ENCODE measurements at regions not wholly inside any gene's neighbourhood (a gene's known extent, or its start where the extent isn't known, plus 50 kb on each side); places are given as distances from the start of the nearest gene placed in this dataset.

GRCh38 chr3:65017359-65017758 lies 329.6 kb upstream of the ADAMTS9 start:
- in situ Hi-C loops (cut with MboI; ENCODE audit: low pct_ligation_motif_present in 1 of 4, low pct_unique_long_range_greater_than_20kb in 1 of 4, low sequenced_read_pairs in 3 of 4): no loop called here
- 56% methylated on average over 1 of the region's 1 CpG; no CpG with 5 or more reads in 1 of the 2 donors for WGBS, 2 donors (ENCODE audit: low coverage in 1 of 2)
- Histone ChIP-seq H3K4me1 (peaks cover 0 to 21% (median 3%) of the 10 kb centered on the region in 4 donors), H3K27ac (no peak overlapping the region), H3K36me3 (no peaks in the 10 kb centered on the region), H3K4me3 (no peak overlapping the region), H3K27me3 (no peaks in the 10 kb centered on the region), H3K9me3 (no peaks in the 10 kb centered on the region)
- no peak for TF ChIP-seq POLR2A (IDR thresholded peaks at IDR 0.05)
- no peak for TF ChIP-seq EP300 (IDR thresholded peaks at IDR 0.05; ENCODE audit: low read depth)
- no peak for TF ChIP-seq POLR2AphosphoS5 (IDR thresholded peaks at IDR 0.05)
- no peak for TF ChIP-seq CTCF (IDR thresholded peaks at IDR 0.05)
- intact Hi-C loops (cut with DNase I; ENCODE audit: low total_unique reads): no loop called here
- no peak for DNase-seq

- no peaks in the 10 kb centered on the region for H3K27me3 ChIP-seq
- DNase-seq: no peak
- TF ChIP-seq EP300 (IDR thresholded peaks at IDR 0.05; ENCODE audit: low read depth) (no peak), CTCF (IDR thresholded peaks at IDR 0.05) (no peak), POLR2A (IDR thresholded peaks at IDR 0.05) (no peak), POLR2AphosphoS5 (IDR thresholded peaks at IDR 0.05) (no peak)
- no peaks in the 10 kb centered on the region for H3K9me3 ChIP-seq
- H3K4me1 ChIP-seq: peaks cover 0 to 17% (median 3%) of the 10 kb centered on the region in 4 donors
- H3K36me3 ChIP-seq: no peaks in the 10 kb centered on the region
- H3K27ac ChIP-seq: no peak overlapping the region
- in situ Hi-C loops (cut with MboI; ENCODE audit: low pct_ligation_motif_present in 1 of 4, low pct_unique_long_range_greater_than_20kb in 1 of 4, low sequenced_read_pairs in 3 of 4): no loop called here
- intact Hi-C loops (cut with DNase I; ENCODE audit: low total_unique reads): no loop called here
- H3K4me3 ChIP-seq: no peak overlapping the region
- WGBS, 2 donors (ENCODE audit: low coverage in 1 of 2): 43 to 54% methylated on average over 2 of the region's 2 CpGs
These were observed 327.9 kb upstream of the ADAMTS9 start for GRCh38 chr3:65015711-65016110.

- Histone ChIP-seq H3K27ac (no peak overlapping the region), H3K27me3 (no peaks in the 10 kb centered on the region), H3K36me3 (no peaks in the 10 kb centered on the region), H3K4me3 (no peak overlapping the region), H3K9me3 (no peaks in the 10 kb centered on the region), H3K4me1 (peaks cover 0 to 5% (median 1%) of the 10 kb centered on the region in 4 donors)
- WGBS, 2 donors (ENCODE audit: low coverage in 1 of 2): 86 to 89% methylated on average over 4 of the region's 4 CpGs
- intact Hi-C loops (cut with DNase I; ENCODE audit: low total_unique reads): no loop called here
- DNase-seq: no peak
- in situ Hi-C loops (cut with MboI; ENCODE audit: low pct_ligation_motif_present in 1 of 4, low pct_unique_long_range_greater_than_20kb in 1 of 4, low sequenced_read_pairs in 3 of 4): no loop called here
- TF ChIP-seq POLR2A (IDR thresholded peaks at IDR 0.05) (no peak), EP300 (IDR thresholded peaks at IDR 0.05; ENCODE audit: low read depth) (no peak), POLR2AphosphoS5 (IDR thresholded peaks at IDR 0.05) (no peak), CTCF (IDR thresholded peaks at IDR 0.05) (no peak)
These were observed 325.3 kb upstream of the ADAMTS9 start for GRCh38 chr3:65013053-65013452.

GRCh38 chr3:65006300-65006739 lies 318.5 kb upstream of the ADAMTS9 start:
- H3K27ac ChIP-seq: no peak overlapping the region
- DNase-seq: no peak
- no peaks in the 10 kb centered on the region for H3K9me3 ChIP-seq
- TF ChIP-seq POLR2AphosphoS5 (IDR thresholded peaks at IDR 0.05) (no peak), POLR2A (IDR thresholded peaks at IDR 0.05) (no peak), EP300 (IDR thresholded peaks at IDR 0.05; ENCODE audit: low read depth) (no peak), CTCF (IDR thresholded peaks at IDR 0.05) (no peak)
- no peak overlapping the region for H3K4me3 ChIP-seq
- in situ Hi-C loops (cut with MboI; ENCODE audit: low pct_ligation_motif_present in 1 of 4, low pct_unique_long_range_greater_than_20kb in 1 of 4, low sequenced_read_pairs in 3 of 4) (no loop called here), intact Hi-C loops (cut with DNase I; ENCODE audit: low total_unique reads) (no loop called here)
- WGBS, 2 donors (ENCODE audit: low coverage in 1 of 2): 69 to 78% methylated on average over 1 of the region's 1 CpG
- no peaks in the 10 kb centered on the region for H3K4me1 ChIP-seq
- no peaks in the 10 kb centered on the region for H3K36me3 ChIP-seq
- no peaks in the 10 kb centered on the region for H3K27me3 ChIP-seq

Measured in transverse colon (tissue), 4 donors.